Left colon (tissue), 2 donors: ENCODE measurements at regions not wholly inside any gene's neighbourhood (a gene's known extent, or its start where the extent isn't known, plus 50 kb on each side); places are given as distances from the start of the nearest gene placed in this dataset.
A peak's percentile ranks its signal among the peaks of the same experiment; 100 is the strongest.

ENCODE experiments used
- ATAC-seq: fragments of 200-7000 bp; cut with Tn5 transposase; one replicate; pipeline ENCODE4 v1.9.1; 2020; ENCODE audit warnings: mild to moderate bottlenecking, moderate library complexity
- DNase-seq, 2 donors: peaks; one replicate each; pipeline ENCODE4 v3.0.0-alpha.2; 2020
- intact Hi-C, 2 donors: fragments of 100-400 bp; cut with DNase I in 1 of 2; cut with micrococcal nuclease in 1 of 2; formaldehyde crosslinking; loops; one replicate each; pipeline versions ENCODE4 v1.11.2 to v1.14.0; 2022; cut with DNase I, micrococcal nuclease
- donor health status: DM: no; HTN: no; CAD: no.
- donor health status: DM: yes; HTN: yes; CAD: no.

DNA sequence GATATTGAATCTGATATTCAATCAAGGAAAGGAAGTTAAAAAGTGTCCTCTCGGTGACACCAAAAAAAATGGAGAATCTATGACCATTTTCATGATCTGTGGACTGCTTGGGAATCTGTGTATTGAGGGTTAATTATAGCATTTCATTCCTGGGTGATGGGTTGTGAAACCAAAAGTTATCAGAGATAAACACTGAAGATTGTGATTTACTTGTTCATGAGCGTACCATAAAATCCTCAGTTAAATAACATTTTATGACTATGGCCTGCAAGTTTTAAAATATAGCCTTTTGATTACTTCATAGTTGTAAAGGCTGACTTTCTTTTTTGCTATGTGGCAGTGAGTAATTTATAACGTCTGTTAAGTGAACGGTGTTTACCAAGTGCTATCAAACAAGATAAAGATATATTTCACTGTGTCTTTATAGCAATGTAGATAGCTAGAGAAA is 267.9 kb upstream of the SEMA6A start:
- peak; percentile 97 for ATAC-seq

DNA sequence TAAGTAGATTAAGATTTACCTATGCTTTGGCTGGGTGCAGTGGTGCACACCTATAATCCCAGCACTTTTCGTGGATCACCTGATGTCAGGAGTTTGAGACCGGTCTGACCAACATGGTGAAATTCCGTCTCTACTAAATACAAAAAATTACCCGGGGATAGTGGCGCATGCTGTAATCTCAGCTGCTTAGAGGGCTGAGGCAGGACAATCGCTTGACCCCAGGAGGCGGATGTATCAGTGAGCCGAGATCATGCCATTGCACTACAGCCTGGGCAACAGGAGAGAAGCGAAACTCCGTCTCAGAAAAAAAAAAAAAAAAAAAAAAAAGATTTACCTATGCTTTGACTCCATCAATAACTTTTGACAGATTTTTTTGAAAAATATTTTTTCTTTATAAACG is 267.1 kb upstream of the SEMA6A start:
- no peak for ATAC-seq
- intact Hi-C loops: no loop called here
- DNase-seq: no peak

More for the DNA sequence above, 267.9 kb upstream of the SEMA6A start:
- intact Hi-C loops: no loop called here
- no peak for DNase-seq

DNA sequence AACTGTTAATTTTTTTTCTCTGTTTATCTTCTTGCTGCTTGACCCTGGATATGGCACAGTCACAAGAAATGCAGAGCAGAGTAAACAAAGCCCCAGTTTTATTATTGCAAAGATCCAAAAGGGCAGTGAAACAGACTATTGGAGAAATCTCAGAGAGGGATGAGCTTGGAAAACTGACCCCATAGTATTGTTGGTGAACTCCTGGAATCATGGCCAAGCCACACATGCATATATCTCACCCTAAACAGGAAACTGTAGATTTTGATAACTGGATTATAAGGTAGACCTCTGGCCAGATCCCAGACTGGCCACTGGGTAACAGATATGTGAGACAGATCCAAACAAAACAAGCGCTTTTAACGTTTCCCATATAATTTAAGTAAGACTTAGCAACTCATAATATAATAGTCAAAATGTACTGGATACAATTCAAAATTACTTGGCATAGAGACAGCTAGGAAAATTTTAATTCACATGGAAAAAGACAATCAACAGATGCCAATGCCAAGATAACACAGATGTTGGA is 263.5 kb upstream of the SEMA6A start:
- DNase-seq (no peak), ATAC-seq (no peak)
- intact Hi-C loops: no loop called here

DNA sequence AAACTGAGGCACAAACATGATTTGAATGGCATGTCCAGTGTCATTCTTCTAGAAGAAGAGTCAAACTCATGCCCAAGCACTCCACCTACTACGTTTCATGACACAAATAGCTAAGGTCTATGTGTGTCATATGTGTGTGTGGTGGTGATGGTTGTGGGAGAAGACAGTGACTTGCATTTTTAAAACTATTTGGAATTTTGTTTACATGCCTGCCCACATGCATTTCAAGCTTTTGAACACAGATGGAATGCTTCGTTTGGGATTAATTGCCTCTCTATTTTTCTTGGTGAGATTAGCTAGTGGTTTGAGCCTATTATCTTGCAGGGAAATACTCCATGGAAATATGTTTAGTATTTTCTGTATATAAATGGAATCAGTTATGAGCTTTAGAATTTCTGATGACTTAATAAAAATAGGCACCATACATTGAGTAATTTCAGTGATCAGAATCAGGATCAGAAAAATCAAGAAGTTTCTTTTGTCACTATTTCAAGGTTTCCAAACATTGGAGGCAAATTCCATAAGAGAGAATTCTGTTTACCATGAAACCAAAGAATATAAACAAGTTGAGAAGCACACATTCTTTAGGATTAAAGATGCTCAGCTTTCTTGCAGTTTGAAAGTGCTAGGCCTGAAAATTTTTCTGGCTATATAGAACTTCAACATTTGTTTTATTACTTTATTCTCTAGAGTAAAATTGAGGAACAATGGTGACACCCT is 260.3 kb upstream of the SEMA6A start:
- DNase-seq (no peak), ATAC-seq (no peak)
- intact Hi-C loops: no loop called here

DNA sequence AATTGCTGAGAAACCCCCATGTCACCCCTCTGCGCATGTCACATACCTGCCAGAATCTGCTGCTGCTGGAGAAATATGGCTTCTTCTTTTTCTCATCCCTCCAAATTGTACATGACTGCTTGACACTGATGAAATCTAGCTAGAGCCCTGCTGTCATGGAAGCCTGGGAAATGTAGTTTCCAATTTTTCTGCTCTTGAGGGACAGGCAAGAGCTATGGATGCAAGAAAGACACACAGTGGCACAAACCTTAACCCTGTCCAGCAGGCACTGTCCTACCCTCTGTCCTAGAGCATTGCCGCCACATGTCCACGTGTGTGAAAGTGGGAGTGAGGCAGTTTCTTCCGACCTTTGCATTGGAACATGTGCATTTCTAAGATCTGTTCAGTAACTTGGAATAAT is 255.5 kb upstream of the SEMA6A start:
- ATAC-seq (no peak), DNase-seq (no peak)
- intact Hi-C loops: no loop called here

DNA sequence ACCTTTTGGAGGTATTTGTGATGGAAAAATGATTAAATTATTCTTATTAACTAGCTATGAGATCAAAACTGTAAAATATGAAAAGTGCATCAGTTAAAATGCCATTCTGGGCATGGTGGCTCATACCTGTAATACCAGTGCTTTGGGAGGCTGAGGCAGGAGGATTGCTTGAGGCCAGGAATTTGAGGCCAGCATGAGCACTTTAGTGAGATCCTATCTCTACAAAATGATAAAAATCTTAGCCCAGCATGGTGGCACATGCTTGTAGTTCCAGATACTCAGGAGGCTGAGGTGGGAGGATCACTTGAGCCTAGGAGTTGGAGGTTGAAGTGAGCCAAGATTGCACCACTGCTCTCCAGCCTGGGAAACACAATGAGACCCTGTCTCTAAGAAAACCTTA is 252.5 kb upstream of the SEMA6A start:
- DNase-seq (no peak), ATAC-seq (no peak)
- intact Hi-C loops: no loop called here

DNA sequence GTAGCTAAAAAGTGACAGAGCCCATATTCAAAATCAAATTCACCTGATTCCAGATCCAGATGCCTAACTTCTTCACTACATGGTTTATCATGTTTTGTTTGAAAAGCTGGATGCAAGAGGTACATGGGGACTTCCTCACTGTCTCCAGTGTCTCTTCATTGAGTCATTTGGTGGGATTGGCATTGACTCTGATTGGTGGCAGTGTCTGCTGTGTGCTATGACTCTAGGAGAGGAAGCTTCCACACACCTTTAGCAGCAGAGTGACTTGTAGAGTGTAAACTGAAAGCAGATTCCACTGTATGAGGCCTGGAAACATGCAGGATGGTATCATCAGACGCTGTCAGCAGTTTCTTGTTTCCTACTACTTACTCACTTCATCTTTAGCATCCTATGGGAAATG is 250.9 kb upstream of the SEMA6A start:
- DNase-seq: no peak
- ATAC-seq: no peak
- intact Hi-C loops: no loop called here

DNA sequence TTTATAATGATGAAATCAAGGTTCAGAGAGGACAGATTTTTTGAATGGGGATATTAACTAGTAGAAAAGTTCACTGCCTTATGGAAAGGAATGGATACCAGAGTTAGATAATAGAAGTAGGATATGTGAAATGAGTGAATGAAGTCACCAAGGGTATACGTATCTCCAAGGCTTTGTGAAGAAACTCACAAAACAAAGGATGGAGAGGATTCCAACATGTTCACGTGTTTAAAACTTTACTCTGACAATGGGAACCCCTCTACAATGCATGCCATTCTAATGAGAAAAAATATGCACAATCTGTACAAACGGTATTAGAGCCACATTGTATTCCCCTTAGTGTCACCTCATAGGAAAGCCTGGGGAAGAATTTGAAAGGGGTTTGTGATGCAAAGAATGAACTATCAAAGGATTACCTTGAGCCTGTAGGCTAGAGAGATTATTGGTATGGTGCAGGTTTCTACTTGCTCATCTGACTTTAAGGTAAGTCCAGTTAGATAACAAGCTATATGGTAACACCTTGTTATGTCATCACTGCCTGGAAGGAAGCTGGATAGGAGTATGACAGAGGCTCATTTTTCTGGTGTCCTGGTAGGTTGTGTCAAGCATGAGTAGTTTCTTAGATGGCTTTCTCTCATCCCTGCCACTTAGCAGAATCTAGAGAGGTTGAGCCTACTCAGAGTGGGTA is 250.3 kb upstream of the SEMA6A start:
- intact Hi-C loops: no loop called here
- DNase-seq (no peak), ATAC-seq (no peak)

DNA sequence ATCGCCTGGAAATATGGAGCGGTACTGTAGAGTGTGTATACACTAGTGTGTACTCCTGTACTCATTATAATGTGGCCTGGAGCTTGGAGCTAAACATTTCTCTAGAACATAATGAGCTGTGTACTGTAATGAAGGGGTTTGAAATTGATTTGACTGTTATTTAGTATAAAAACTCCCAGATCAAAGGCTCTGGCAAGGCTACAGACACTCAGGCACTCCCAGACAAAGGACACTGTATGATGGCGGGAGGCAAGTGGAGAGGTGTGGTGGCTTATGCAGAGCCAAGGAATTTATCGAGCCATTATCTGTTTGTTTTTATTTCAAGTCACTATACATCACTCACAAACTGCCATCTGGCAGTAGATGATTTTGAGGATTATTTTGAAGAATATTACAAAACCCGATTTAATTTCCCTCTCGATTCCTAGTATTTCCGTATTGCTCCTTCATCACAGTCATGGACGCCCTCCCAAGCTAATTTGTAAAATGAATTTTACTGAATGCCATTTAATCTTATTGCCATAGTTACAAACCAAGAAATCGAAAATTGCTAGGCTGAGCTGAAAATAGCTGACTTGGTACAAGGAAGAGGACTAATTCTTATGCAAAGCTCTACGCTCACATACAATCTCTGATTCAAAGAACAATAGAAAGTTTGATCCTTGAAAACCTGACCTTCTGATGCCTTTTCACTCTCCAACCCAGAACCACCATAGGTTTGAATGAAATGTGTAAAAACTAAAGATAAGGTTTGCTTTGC is 240.2 kb upstream of the SEMA6A start:
- intact Hi-C loops: no loop called here
- DNase-seq (no peak), ATAC-seq (no peak)

DNA sequence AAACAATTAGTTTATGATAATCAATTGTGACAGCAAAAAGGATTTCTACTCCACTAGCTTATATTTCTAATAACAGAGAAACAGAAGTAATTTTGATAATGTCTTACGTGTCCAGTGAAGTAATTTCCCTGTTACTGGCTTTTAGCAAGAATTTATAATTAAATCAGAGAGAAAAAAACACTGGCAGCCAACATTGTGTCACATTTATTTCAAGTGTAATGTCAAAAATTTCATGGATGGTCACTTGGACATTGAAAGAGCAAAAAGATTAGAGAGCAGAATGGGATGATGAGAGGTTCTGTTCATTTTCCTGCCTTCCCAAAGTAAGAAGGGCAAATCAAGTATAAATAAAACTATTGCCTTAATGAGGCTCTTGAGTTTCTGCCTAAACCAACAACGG is 239.3 kb upstream of the SEMA6A start:
- DNase-seq (no peak), ATAC-seq (no peak)
- intact Hi-C loops: no loop called here

DNA sequence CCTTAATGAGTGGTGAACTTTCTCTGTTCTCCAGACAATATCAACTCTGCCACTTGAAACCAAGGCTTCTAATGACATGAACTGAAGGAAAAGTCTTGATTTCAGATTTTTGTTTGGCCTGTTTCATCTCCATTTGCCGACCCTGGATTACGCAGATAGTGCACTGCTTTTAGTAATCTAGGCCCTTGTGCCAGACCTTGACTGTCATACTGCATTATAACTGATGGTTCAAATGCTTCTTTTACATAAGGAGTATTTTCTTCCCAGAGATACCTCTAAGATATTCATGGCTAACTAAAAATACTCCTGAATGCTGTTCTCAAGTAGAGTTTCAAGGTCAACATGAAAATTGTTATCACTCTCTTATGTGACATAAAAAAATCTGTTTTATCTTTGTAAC is 238.7 kb upstream of the SEMA6A start:
- DNase-seq (no peak), ATAC-seq (no peak)
- intact Hi-C loops: no loop called here

DNA sequence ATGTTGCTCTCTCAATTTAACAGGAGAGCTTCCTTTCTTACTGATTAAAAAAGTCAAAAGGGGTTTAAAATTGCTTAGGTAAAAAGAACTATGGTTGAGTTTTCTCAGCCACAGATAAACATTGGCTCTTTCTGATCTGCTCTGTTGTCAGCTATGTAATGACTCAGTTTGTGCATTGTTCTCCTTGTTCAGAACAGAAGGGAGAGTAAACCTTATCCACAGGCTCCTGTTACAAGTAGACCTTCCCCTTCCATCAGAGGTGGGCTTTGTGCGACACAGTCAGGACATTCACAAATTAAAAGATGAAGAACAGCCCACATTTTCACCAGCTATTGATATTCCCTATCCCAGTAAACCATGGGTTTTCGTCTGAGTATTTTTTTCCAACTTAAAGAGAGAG is 236.3 kb upstream of the SEMA6A start:
- DNase-seq (no peak), ATAC-seq (no peak)
- intact Hi-C loops: no loop called here

DNA sequence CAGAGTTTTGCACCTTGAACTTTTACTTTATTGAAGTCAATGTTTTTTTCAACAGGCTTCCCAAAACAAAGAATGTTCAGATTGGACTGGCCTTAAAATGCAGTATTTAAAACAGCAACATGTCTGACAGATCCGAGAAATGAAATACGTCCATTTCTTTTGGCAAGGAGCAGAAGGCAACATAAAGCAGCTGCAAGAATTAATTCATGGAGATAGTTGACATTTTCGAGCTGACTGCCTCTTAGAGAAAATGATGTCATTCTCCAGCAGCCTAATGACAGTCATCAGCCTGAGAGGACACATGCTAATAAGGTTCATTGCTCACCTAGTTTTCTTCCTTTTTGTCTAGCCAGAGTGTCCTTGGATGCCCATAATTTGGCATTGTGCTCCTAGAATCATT is 232.2 kb upstream of the SEMA6A start:
- DNase-seq (no peak), ATAC-seq (no peak)
- intact Hi-C loops: no loop called here

DNA sequence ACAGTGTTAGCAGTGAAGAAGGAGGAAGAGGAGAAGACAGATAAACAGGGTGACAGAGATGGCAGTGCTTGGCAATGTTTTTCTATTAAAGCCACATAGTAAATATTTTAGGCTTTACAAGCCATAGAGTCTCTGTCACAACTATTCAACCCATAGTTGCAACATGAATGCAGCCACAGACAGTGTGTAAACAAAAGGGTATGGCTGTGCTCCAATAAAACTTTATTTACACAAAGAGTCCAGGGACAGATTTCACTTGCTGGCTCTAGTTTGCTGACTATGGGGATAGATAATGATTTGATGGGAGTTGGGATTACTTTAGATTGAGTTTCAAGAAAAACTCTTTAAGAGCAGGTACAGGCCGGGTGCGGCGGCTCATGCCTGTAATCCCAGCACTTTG is 224.8 kb upstream of the SEMA6A start:
- ATAC-seq: no peak
- intact Hi-C loops: no loop called here

DNA sequence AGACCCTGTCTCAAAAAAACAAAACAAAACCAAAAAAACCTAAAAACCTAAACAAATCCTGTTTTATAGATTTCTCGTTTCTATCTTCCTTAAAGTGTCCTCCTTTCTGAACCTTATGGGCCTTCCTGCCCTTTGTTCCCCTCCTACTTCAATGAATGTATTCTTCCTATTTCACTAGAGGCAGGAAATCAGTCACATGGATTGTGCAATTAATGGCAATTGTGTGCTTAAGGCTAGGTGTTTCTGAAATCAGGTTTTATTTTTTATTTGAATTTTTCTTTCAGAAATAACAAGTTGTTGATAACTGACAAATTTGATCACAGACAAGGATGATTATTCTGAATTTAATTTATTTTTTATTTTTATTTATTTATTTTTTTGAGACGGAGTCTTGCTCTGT is 220.6 kb upstream of the SEMA6A start:
- intact Hi-C loops: no loop called here
- DNase-seq: no peak
- ATAC-seq: no peak

More for the DNA sequence above, 224.8 kb upstream of the SEMA6A start:
- DNase-seq: no peak

DNA sequence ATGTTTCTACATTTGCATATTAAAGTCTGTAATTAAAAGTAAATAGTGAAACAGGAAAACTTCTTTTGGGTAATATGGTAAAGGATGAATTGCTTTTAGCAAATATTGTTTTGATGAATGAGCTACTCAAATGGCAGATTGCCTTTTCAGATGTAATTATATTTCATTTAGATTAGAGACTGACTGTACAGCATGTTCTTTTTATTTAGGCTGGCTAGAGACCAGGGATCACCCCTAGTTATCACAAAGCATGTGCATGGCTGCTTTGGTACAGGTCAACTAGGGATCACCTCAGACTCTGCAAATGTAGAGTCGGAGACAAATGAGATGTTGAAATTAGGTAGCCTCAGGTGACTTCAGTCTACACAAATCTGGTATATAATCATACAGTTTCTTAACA is 214.9 kb upstream of the SEMA6A start:
- no peak for DNase-seq
- no peak for ATAC-seq
- intact Hi-C loops: no loop called here

DNA sequence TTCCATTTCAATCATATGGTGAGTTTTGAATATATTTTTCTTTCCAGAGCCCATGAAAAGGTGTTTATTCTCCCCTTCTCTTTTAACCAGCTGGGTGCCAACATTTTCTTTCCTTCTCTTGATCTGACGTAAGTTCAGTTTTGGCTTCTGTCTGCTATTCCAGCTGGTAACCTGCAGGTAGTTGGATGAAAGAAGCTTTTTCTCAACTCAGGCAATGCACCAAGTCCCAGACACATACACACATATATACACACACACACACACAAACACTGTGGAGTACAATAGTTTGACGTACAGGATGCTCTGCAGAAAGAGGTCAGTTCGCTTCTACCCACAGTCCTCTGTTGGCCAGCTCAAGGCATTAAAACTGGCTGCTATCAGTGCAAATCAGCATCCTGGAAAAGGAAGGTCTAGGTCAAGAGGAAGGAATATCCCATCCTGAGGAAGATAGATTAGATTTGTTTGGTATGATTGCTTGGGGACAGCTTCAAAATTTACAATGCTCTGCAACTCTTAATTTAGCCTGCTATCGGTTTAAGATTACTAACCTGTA is 214.3 kb upstream of the SEMA6A start:
- no peak for ATAC-seq
- DNase-seq: no peak

DNA sequence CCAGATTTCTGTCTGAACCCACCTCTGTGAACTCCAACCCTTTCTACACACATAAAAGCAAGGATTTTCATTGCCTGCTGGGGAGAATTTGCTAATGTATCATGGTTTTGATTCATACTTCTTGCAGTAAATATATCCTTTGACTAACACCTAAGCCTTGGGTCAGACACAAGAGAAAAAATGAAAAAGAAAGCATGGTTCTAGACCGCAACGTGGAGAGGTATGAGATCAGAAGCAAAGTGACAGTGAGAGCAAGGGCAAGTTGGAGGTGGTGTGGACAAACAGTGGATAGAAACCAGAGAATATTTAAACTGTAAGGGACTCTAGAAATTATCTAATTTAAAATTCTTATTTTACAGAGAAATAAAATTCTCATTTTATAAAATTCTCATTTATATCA is 212.9 kb upstream of the SEMA6A start:
- ATAC-seq (no peak), DNase-seq (no peak)
- intact Hi-C loops: no loop called here

More for the DNA sequence above, 214.3 kb upstream of the SEMA6A start:
- intact Hi-C loops: no loop called here

DNA sequence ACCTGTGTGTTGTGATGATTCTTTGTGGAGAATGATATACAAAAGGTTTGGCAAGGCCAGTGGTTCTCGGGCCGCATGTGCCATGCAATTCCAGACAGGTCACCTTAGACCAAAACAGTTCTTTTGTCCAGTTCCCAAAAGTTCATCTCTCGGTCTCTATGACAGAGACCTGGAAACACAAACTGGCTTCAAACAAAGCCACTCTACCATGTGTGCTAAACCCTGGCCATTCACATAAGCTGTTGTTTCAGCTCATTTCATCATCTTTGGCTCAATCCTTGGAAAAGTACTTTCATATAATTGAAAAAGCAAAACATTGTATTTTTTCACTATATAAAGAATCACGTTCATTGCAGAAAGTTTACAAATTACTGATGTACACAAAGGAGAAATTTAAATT is 210.5 kb upstream of the SEMA6A start:
- ATAC-seq: no peak
- intact Hi-C loops: no loop called here
- DNase-seq: no peak

DNA sequence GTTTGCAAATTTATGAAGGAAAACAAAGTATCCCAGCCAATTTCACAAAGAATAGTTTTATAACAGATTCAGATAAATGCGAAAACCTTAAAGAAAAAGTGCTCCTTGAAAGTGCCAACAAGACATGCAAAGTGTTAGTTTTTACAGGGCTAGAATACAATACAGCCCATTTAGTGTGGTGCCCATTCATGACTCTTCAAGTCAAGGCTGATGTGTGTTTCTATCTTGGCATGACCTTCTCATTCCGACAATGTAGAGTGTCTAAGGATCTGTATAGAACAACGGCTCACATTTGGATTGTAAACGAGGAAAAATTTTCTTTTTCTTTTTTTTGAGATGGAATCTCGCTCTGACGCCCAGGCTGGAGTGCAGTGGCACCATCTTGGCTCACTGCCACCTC is 205.2 kb upstream of the SEMA6A start:
- intact Hi-C loops: no loop called here
- DNase-seq (no peak), ATAC-seq (no peak)
